Astrocyte (in vitro differentiated cells and primary cell): ENCODE measurements at regions not wholly inside any gene's neighbourhood (a gene's known extent, or its start where the extent isn't known, plus 50 kb on each side); places are given as distances from the start of the nearest gene placed in this dataset.
"Not testable (repeated sequence)": the region's sequence is repeated elsewhere in the genome, so short reads cannot be mapped to it uniquely, and the experiment has no call there.

Source experiments
- DNase-seq: peaks from one replicate; pipeline ENCODE4 v3.0.0-alpha.2; 2010; ENCODE audit warnings: low read depth
- FAIRE-seq: peaks from 2 replicates; lab custom pipeline; 2011; peaks lifted over from hg19 to GRCh38; lab: Jason Lieb, UNC
- H2AFZ ChIP-seq: 2 replicates; pipeline ENCODE4 v1.6.0; 2012; ENCODE audit warnings: low read depth, low read length, inconsistent platforms
- H3K27ac ChIP-seq: 2 replicates; pipeline ENCODE4 v1.5.1; 2011; ENCODE audit warnings: low read depth, low read length, inconsistent platforms
- H3K27me3 ChIP-seq: 2 replicates; pipeline ENCODE4 v1.6.0; 2011; ENCODE audit warnings: low read length, inconsistent platforms; ENCODE audit not compliant: insufficient read depth
- H3K36me3 ChIP-seq: 2 replicates; pipeline ENCODE4 v1.5.1; 2011; ENCODE audit warnings: low read length, inconsistent platforms; ENCODE audit not compliant: insufficient read depth
- H3K4me1 ChIP-seq: 2 replicates; pipeline ENCODE4 v1.5.1; 2011; ENCODE audit warnings: low read length, inconsistent platforms; ENCODE audit not compliant: insufficient read depth
- H3K4me2 ChIP-seq: 2 replicates; pipeline ENCODE4 v1.6.0; 2012; ENCODE audit warnings: low read length, inconsistent platforms
- H3K4me3 ChIP-seq: 2 replicates; pipeline ENCODE4 v1.5.1; 2011; ENCODE audit warnings: low read depth, mild to moderate bottlenecking, low read length, inconsistent platforms; ENCODE audit not compliant: insufficient read depth
- H3K79me2 ChIP-seq: 2 replicates; pipeline ENCODE4 v1.6.0; 2012; ENCODE audit warnings: mild to moderate bottlenecking, low read length, inconsistent platforms; ENCODE audit not compliant: insufficient read depth
- H3K9ac ChIP-seq: 2 replicates; pipeline ENCODE4 v1.6.0; 2012; ENCODE audit warnings: mild to moderate bottlenecking, low read length, inconsistent platforms
- H3K9me3 ChIP-seq: 2 replicates; pipeline ENCODE4 v1.5.1; 2012; ENCODE audit warnings: low read depth, mild to moderate bottlenecking, low read length, inconsistent platforms; ENCODE audit not compliant: insufficient read depth
- H4K20me1 ChIP-seq: 2 replicates; pipeline ENCODE4 v1.6.0; 2012; ENCODE audit warnings: low read length, inconsistent platforms; ENCODE audit not compliant: insufficient read depth
- H3K27ac Mint-ChIP-seq: one replicate; pipeline ENCODE4 v1.8.0; 2021; ENCODE audit warnings: mild to moderate bottlenecking, mixed read lengths; ENCODE audit not compliant: unreplicated experiment
- H3K27me3 Mint-ChIP-seq: one replicate; pipeline ENCODE4 v1.8.0; 2021; ENCODE audit warnings: low read depth, mixed read lengths; ENCODE audit not compliant: unreplicated experiment
- H3K36me3 Mint-ChIP-seq: one replicate; pipeline ENCODE4 v1.8.0; 2021; ENCODE audit warnings: low read depth, mixed read lengths; ENCODE audit not compliant: unreplicated experiment
- H3K4me1 Mint-ChIP-seq: one replicate; pipeline ENCODE4 v1.8.0; 2021; ENCODE audit warnings: low read depth, mixed read lengths; ENCODE audit not compliant: unreplicated experiment
- H3K4me3 Mint-ChIP-seq: one replicate; pipeline ENCODE4 v1.8.0; 2021; ENCODE audit warnings: mild to moderate bottlenecking, moderate library complexity, mixed read lengths; ENCODE audit not compliant: unreplicated experiment
- H3K9me3 Mint-ChIP-seq: one replicate; pipeline ENCODE4 v1.8.0; 2021; ENCODE audit warnings: mild to moderate bottlenecking, mixed read lengths; ENCODE audit not compliant: unreplicated experiment
- CTCF ChIP-seq: IDR thresholded peaks from 2 replicates; pipeline ENCODE4 v1.5.1; 2011; ENCODE audit warnings: low read depth, mild to moderate bottlenecking, inconsistent platforms, low read length, moderate library complexity; ENCODE audit not compliant: insufficient read depth
- EZH2 ChIP-seq: IDR thresholded peaks from 2 replicates; pipeline ENCODE4 v1.6.1; 2012; ENCODE audit warnings: mild to moderate bottlenecking, low read length, inconsistent platforms; ENCODE audit not compliant: insufficient read depth

GRCh38 chr9:135176284-135176683 lies 88.8 kb downstream of the OLFM1 start:
- FAIRE-seq (no peak), DNase-seq (no peak)
- Histone ChIP-seq H3K9ac (no peak overlapping the region), H3K4me3 (no peak overlapping the region), H3K27me3 (no peaks in the 10 kb centered on the region), H3K36me3 (no peaks in the 10 kb centered on the region), H3K27ac (no peak overlapping the region), H3K4me2 (no peak overlapping the region), H4K20me1 (no peaks in the 10 kb centered on the region), H2AFZ (no peak overlapping the region), H3K79me2 (no peaks in the 10 kb centered on the region), H3K9me3 (no peaks in the 10 kb centered on the region), H3K4me1 (no peaks in the 10 kb centered on the region)
- Mint-ChIP-seq H3K27ac (no peak overlapping the region), H3K36me3 (no peaks in the 10 kb centered on the region), H3K9me3 (no peaks in the 10 kb centered on the region), H3K27me3 (peaks cover 57% of the 10 kb centered on the region), H3K4me1 (no peaks in the 10 kb centered on the region), H3K4me3 (no peak overlapping the region)
- TF ChIP-seq CTCF (no peak), EZH2 (no peak)

GRCh38 chr9:135177562-135177961 lies 90.1 kb downstream of the OLFM1 start:
- DNase-seq, H3K27ac Mint-ChIP-seq, H3K9ac ChIP-seq, H3K9me3 Mint-ChIP-seq, H3K4me3 Mint-ChIP-seq, H3K79me2 ChIP-seq, H2AFZ ChIP-seq, H3K36me3 Mint-ChIP-seq, H3K27ac ChIP-seq, H3K36me3 ChIP-seq, H3K4me2 ChIP-seq, H3K4me1 Mint-ChIP-seq, H4K20me1 ChIP-seq, H3K27me3 ChIP-seq, FAIRE-seq, H3K4me3 ChIP-seq, H3K4me1 ChIP-seq, H3K9me3 ChIP-seq: not testable (repeated sequence)
- peaks cover 54% of the 10 kb centered on the region for H3K27me3 Mint-ChIP-seq

- H3K27ac ChIP-seq, result no peak overlapping the region
- no peaks in the 10 kb centered on the region for H3K79me2 ChIP-seq
- no peaks in the 10 kb centered on the region for H3K9me3 ChIP-seq
- H3K4me1 Mint-ChIP-seq, result no peaks in the 10 kb centered on the region
- DNase-seq (no peak), FAIRE-seq (no peak)
- H3K27me3 ChIP-seq, result no peaks in the 10 kb centered on the region
- no peak overlapping the region for H3K9ac ChIP-seq
- no peak overlapping the region for H2AFZ ChIP-seq
- no peaks in the 10 kb centered on the region for H4K20me1 ChIP-seq
- no peak overlapping the region for H3K4me2 ChIP-seq
- H3K4me3 ChIP-seq, result no peak overlapping the region
- H3K27ac Mint-ChIP-seq, result no peak overlapping the region
- H3K4me3 Mint-ChIP-seq, result no peak overlapping the region
- TF ChIP-seq EZH2 (no peak), CTCF (no peak)
- H3K27me3 Mint-ChIP-seq, result peaks cover 54% of the 10 kb centered on the region
- no peaks in the 10 kb centered on the region for H3K4me1 ChIP-seq
- no peaks in the 10 kb centered on the region for H3K36me3 Mint-ChIP-seq
- H3K36me3 ChIP-seq, result no peaks in the 10 kb centered on the region
- H3K9me3 Mint-ChIP-seq, result no peaks in the 10 kb centered on the region
Measured at GRCh38 chr9:135178498-135178897, 91.0 kb downstream of the OLFM1 start.
